ENCODE measurements at regions not wholly inside any gene's neighbourhood (a gene's known extent, or its start where the extent isn't known, plus 50 kb on each side); places are given as distances from the start of the nearest gene placed in this dataset.

- Mint-ChIP-seq H3K4me1 (ENCODE audit: insufficient read depth, unreplicated experiment) (no peaks in the 10 kb centered on the region), H3K36me3 (ENCODE audit: insufficient read depth, unreplicated experiment) (no peaks in the 10 kb centered on the region), H3K9me3 (ENCODE audit: unreplicated experiment) (peaks cover 4% of the 10 kb centered on the region), H3K27me3 (ENCODE audit: insufficient read depth, unreplicated experiment) (no peaks in the 10 kb centered on the region), H3K27ac (ENCODE audit: low read depth, unreplicated experiment) (no peak overlapping the region), H3K4me3 (ENCODE audit: unreplicated experiment) (no peak overlapping the region)
- no TSS peak for BruUV-seq (replicated peaks)
- ChIA-PET CTCF (interaction anchor here (0.6 to 1.0 kb wide), 3 partner anchors 13 to 675 kb away, joined by 3 to 5 read pairs (median 5); no protein-coding TSS in a partner anchor), POLR2A (interaction anchor here (1.2 kb wide), 1 partner anchor 37 kb away, joined by 3 read pairs; no protein-coding TSS in a partner anchor)
- intact Hi-C loops (cut with micrococcal nuclease) = no loop called here
- DNase-seq (ENCODE audit: unreplicated experiment) = no peak
- no peak for TF ChIP-seq CTCF (IDR thresholded peaks at IDR 0.05; ENCODE audit: unreplicated experiment)
These were observed 124.3 kb upstream of the RASGEF1B start for GRCh38 chr4:81595798-81596610.

- H3K27ac Mint-ChIP-seq (ENCODE audit: low read depth, unreplicated experiment) = no peak overlapping the region
- BruUV-seq (replicated peaks) = no TSS peak
These were observed 123.6 kb upstream of the RASGEF1B start for GRCh38 chr4:81595287-81595686.

GRCh38 chr4:81594490-81595159 lies 122.9 kb upstream of the RASGEF1B start:
- ChIA-PET POLR2A (no interaction called here), CTCF (no interaction called here)
- peaks cover 4% of the 10 kb centered on the region for H3K9me3 Mint-ChIP-seq (ENCODE audit: unreplicated experiment)
- no peak overlapping the region for H3K27ac Mint-ChIP-seq (ENCODE audit: low read depth, unreplicated experiment)
- no peak for DNase-seq (ENCODE audit: unreplicated experiment)
- H3K27me3 Mint-ChIP-seq (ENCODE audit: insufficient read depth, unreplicated experiment) = no peaks in the 10 kb centered on the region
- H3K4me3 Mint-ChIP-seq (ENCODE audit: unreplicated experiment) = no peak overlapping the region
- no peak for TF ChIP-seq CTCF (IDR thresholded peaks at IDR 0.05; ENCODE audit: unreplicated experiment)
- BruUV-seq (replicated peaks) = no TSS peak
- H3K4me1 Mint-ChIP-seq (ENCODE audit: insufficient read depth, unreplicated experiment) = no peaks in the 10 kb centered on the region
- no peaks in the 10 kb centered on the region for H3K36me3 Mint-ChIP-seq (ENCODE audit: insufficient read depth, unreplicated experiment)
- intact Hi-C loops (cut with micrococcal nuclease) = no loop called here

More at GRCh38 chr4:81595287-81595686, 123.6 kb upstream of the RASGEF1B start:
- H3K4me1 Mint-ChIP-seq (ENCODE audit: insufficient read depth, unreplicated experiment) = no peaks in the 10 kb centered on the region
- no peaks in the 10 kb centered on the region for H3K27me3 Mint-ChIP-seq (ENCODE audit: insufficient read depth, unreplicated experiment)
- no peaks in the 10 kb centered on the region for H3K36me3 Mint-ChIP-seq (ENCODE audit: insufficient read depth, unreplicated experiment)
- no peak for TF ChIP-seq CTCF (IDR thresholded peaks at IDR 0.05; ENCODE audit: unreplicated experiment)
- intact Hi-C loops (cut with micrococcal nuclease) = no loop called here
- DNase-seq (ENCODE audit: unreplicated experiment) = no peak
- H3K9me3 Mint-ChIP-seq (ENCODE audit: unreplicated experiment) = peaks cover 4% of the 10 kb centered on the region
- ChIA-PET CTCF (no interaction called here), POLR2A (no interaction called here)
- no peak overlapping the region for H3K4me3 Mint-ChIP-seq (ENCODE audit: unreplicated experiment)

- CTCF ChIA-PET = no interaction called here
- BruUV-seq (replicated peaks) = no TSS peak
These were observed 121.0 kb upstream of the RASGEF1B start for GRCh38 chr4:81592701-81593100.

More at GRCh38 chr4:81592701-81593100, 121.0 kb upstream of the RASGEF1B start:
- H3K27me3 Mint-ChIP-seq (ENCODE audit: insufficient read depth, unreplicated experiment) = no peaks in the 10 kb centered on the region
- H3K27ac Mint-ChIP-seq (ENCODE audit: low read depth, unreplicated experiment) = no peak overlapping the region
- no peak for TF ChIP-seq CTCF (IDR thresholded peaks at IDR 0.05; ENCODE audit: unreplicated experiment)
- H3K36me3 Mint-ChIP-seq (ENCODE audit: insufficient read depth, unreplicated experiment) = no peaks in the 10 kb centered on the region
- no peak for DNase-seq (ENCODE audit: unreplicated experiment)
- peaks cover 4% of the 10 kb centered on the region for H3K9me3 Mint-ChIP-seq (ENCODE audit: unreplicated experiment)
- H3K4me3 Mint-ChIP-seq (ENCODE audit: unreplicated experiment) = no peak overlapping the region
- intact Hi-C loops (cut with micrococcal nuclease) = no loop called here
- H3K4me1 Mint-ChIP-seq (ENCODE audit: insufficient read depth, unreplicated experiment) = no peaks in the 10 kb centered on the region
- POLR2A ChIA-PET = no interaction called here
